ENCODE measurements at regions not wholly inside any gene's neighbourhood (a gene's known extent, or its start where the extent isn't known, plus 50 kb on each side); places are given as distances from the start of the nearest gene placed in this dataset.
"Not testable (repeated sequence)": the region's sequence is repeated elsewhere in the genome, so short reads cannot be mapped to it uniquely, and the experiment has no call there.

GRCh38 chr22:46040471-46041465 lies 63.8 kb upstream of the WNT7B start:
- no peak for DNase-seq

- no peak for DNase-seq
Observed at GRCh38 chr22:46041642-46042041, 64.7 kb upstream of the WNT7B start.

GRCh38 chr22:46042786-46043185 lies 65.8 kb upstream of the WNT7B start:
- no peak for DNase-seq

- DNase-seq = no peak
Observed at GRCh38 chr22:46043339-46043738, 66.4 kb upstream of the WNT7B start.

GRCh38 chr22:46043816-46044620 lies 67.1 kb upstream of the WNT7B start:
- DNase-seq = peak in 3 of 4 experiments; percentile 22 to 47 (median 30)

- peak in 3 of 4 experiments; percentile 39 to 77 (median 63) for DNase-seq
Observed at GRCh38 chr22:46044621-46045458, 67.9 kb upstream of the WNT7B start.

- DNase-seq = no peak
Observed at GRCh38 chr22:46045459-46046298, 68.7 kb upstream of the WNT7B start.

- DNase-seq = no peak
Observed at GRCh38 chr22:46046299-46046685, 69.3 kb upstream of the WNT7B start.

- no peak for DNase-seq
Observed at GRCh38 chr22:46047226-46047625, 70.3 kb upstream of the WNT7B start.

- peak; percentile 72 to 83 (median 80) for DNase-seq
Observed at GRCh38 chr22:46047841-46048595, 71.1 kb upstream of the WNT7B start.

- DNase-seq = not testable (repeated sequence)
Observed at GRCh38 chr22:46048661-46049060, 71.7 kb upstream of the WNT7B start.

GRCh38 chr22:46049726-46050450 lies 72.9 kb upstream of the WNT7B start:
- DNase-seq = no peak

- no peak for DNase-seq
Observed at GRCh38 chr22:46050451-46050845, 73.5 kb upstream of the WNT7B start.

GRCh38 chr22:46050916-46051614 lies 74.1 kb upstream of the WNT7B start:
- no peak for DNase-seq

- DNase-seq = no peak
Observed at GRCh38 chr22:46051646-46052045, 74.7 kb upstream of the WNT7B start.

- no peak for DNase-seq
Observed at GRCh38 chr22:46052331-46052771, 75.4 kb upstream of the WNT7B start.

GRCh38 chr22:46052801-46053562 lies 76.0 kb upstream of the WNT7B start:
- DNase-seq = peak in 3 of 4 experiments; percentile 51 to 72 (median 65)

GRCh38 chr22:46053563-46054090 lies 76.7 kb upstream of the WNT7B start:
- DNase-seq = peak; percentile 73 to 91 (median 82)
